GM12878 (cell line): ENCODE measurements at regions not wholly inside any gene's neighbourhood (a gene's known extent, or its start where the extent isn't known, plus 50 kb on each side); places are given as distances from the start of the nearest gene placed in this dataset.

Experiments used
- ATAC-seq: fragments of 200-7000 bp; cut with Tn5 transposase; 3 replicates; pipeline ENCODE4 v1.9.1; 2020; ENCODE audit warnings: mild to moderate bottlenecking, moderate library complexity
- BruUV-seq: library from RNA; stranded (reverse); fragments of 400-500 nt; replicated peaks from 2 replicates; lab custom pipeline; 2021; lab: Mats Ljungman, UMichigan
- CTCF ChIA-PET: fragments of 300-600 bp; sonication (Branson Sonifier 250); formaldehyde crosslinking; extraction: SDS; loops from one replicate; lab custom pipeline; 2021; ENCODE audit warnings: inconsistent platforms; lab: Yijun Ruan, JAX
- POLR2A ChIA-PET: fragments of 350-600 bp; formaldehyde crosslinking; extraction: SDS; loops from one replicate; lab custom pipeline; 2021; ENCODE audit warnings: inconsistent platforms; lab: Charles Lee
- RAD21 ChIA-PET: fragments of 300-600 bp; sonication (Branson Sonifier 250); formaldehyde crosslinking; loops from one replicate; lab custom pipeline; 2023; ENCODE audit warnings: antibody characterized with exemption; ENCODE audit not compliant: unreplicated experiment; lab: Charles Lee
- SMC1A ChIA-PET: fragments of 300-600 bp; sonication (Branson Sonifier 250); formaldehyde crosslinking; loops from one replicate; lab custom pipeline; 2023; ENCODE audit not compliant: unreplicated experiment, uncharacterized antibody; lab: Charles Lee
- DNase-seq: peaks from one replicate; pipeline ENCODE4 v3.0.0-alpha.2; 2011; ENCODE audit warnings: low read depth, low spot score
- FAIRE-seq: peaks from 3 replicates; lab custom pipeline; 2011; peaks lifted over from hg19 to GRCh38; lab: Jason Lieb, UNC
- H2AFZ ChIP-seq: 2 replicates; pipeline ENCODE4 v1.6.0; 2011; ENCODE audit warnings: low read depth, low read length, control low read depth; ENCODE audit not compliant: control insufficient read depth
- H3K27ac ChIP-seq: 2 replicates; pipeline ENCODE4 v1.5.1; 2011; ENCODE audit warnings: control low read depth; ENCODE audit not compliant: control insufficient read depth, insufficient read depth
- H3K27me3 ChIP-seq, 2 experiments: replicated peaks in 1 of 2; 2 replicates each; pipeline versions ENCODE4 v1.6.0 to v1.6.1; 2011; ENCODE audit warnings: low read length in 1 of 2; ENCODE audit not compliant: control insufficient read depth in 2 of 2, insufficient read depth in 2 of 2
- H3K36me3 ChIP-seq, 2 experiments: 2 replicates each; pipeline ENCODE4 v1.5.1; 2011; ENCODE audit warnings: low read length in 1 of 2; ENCODE audit not compliant: control insufficient read depth in 2 of 2, insufficient read depth in 2 of 2
- H3K4me1 ChIP-seq: 2 replicates; pipeline ENCODE4 v1.6.1; 2011; ENCODE audit warnings: mild to moderate bottlenecking, low read length, moderate library complexity, mixed read lengths; ENCODE audit not compliant: control insufficient read depth, insufficient read depth
- H3K4me2 ChIP-seq: 2 replicates; pipeline ENCODE4 v1.6.0; 2011; ENCODE audit warnings: control low read depth; ENCODE audit not compliant: control insufficient read depth, insufficient read depth
- H3K4me3 ChIP-seq: fragments of 200-600 bp; sonication (generic); 2 replicates; pipeline ENCODE4 v1.5.1; 2016
- H3K79me2 ChIP-seq: 2 replicates; pipeline ENCODE4 v1.6.0; 2011; ENCODE audit warnings: low read length; ENCODE audit not compliant: control insufficient read depth, insufficient read depth
- H3K9ac ChIP-seq: 2 replicates; pipeline ENCODE4 v1.8.0; 2011; ENCODE audit warnings: low read length, control low read depth, mixed read lengths; ENCODE audit not compliant: control insufficient read depth, insufficient read depth
- H3K9me3 ChIP-seq: replicated peaks from 3 replicates; pipeline ENCODE4 v1.5.1; 2011; ENCODE audit warnings: mild to moderate bottlenecking, low read length; ENCODE audit not compliant: control insufficient read depth, insufficient read depth
- H4K20me1 ChIP-seq: 2 replicates; pipeline ENCODE4 v1.6.0; 2011; ENCODE audit not compliant: control insufficient read depth, insufficient read depth
- CBX5 ChIP-seq: sonication (generic); IDR thresholded peaks from 2 replicates; pipeline ENCODE4 v1.6.1; 2016; ENCODE audit warnings: low read depth, moderate library complexity, mild to moderate bottlenecking, inconsistent platforms
- CHD2 ChIP-seq: IDR thresholded peaks from 2 replicates; pipeline ENCODE4 v1.6.1; 2011; ENCODE audit warnings: low read depth, low read length, improper control_type of control experiment, borderline replicate concordance
- CREB1 ChIP-seq: IDR thresholded peaks from 2 replicates; pipeline ENCODE4 v1.6.1; 2012; ENCODE audit warnings: low read depth, mild to moderate bottlenecking, inconsistent platforms
- E2F8 ChIP-seq: fragments of 450-650 bp; IDR thresholded peaks from 2 replicates; pipeline ENCODE4 v1.6.1; 2018; ENCODE audit warnings: mild to moderate bottlenecking, low read depth, moderate library complexity; ENCODE audit not compliant: partially characterized antibody
- HDAC2 ChIP-seq: fragments of 200-600 bp; sonication (generic); IDR thresholded peaks from 2 replicates; pipeline ENCODE4 v1.6.1; 2017
- MYB ChIP-seq: fragments of 150-350 bp; IDR thresholded peaks from 2 replicates; pipeline ENCODE4 v1.6.1; 2014; ENCODE audit warnings: mild to moderate bottlenecking, low read depth, low read length, borderline replicate concordance
- NBN ChIP-seq: fragments of 450-650 bp; IDR thresholded peaks from 2 replicates; pipeline ENCODE4 v1.6.1; 2016
- NFIC ChIP-seq: IDR thresholded peaks from 2 replicates; pipeline ENCODE4 v1.6.1; 2012; ENCODE audit warnings: low read depth, mild to moderate bottlenecking, inconsistent platforms, low read length, moderate library complexity
- NFYB ChIP-seq: IDR thresholded peaks from 2 replicates; pipeline ENCODE4 v1.6.1; 2011; ENCODE audit warnings: low read depth, mild to moderate bottlenecking, low read length, improper control_type of control experiment, moderate library complexity; ENCODE audit not compliant: insufficient read depth
- PAX8 ChIP-seq: fragments of 450-650 bp; IDR thresholded peaks from 2 replicates; pipeline ENCODE4 v1.6.1; 2017; ENCODE audit warnings: mild to moderate bottlenecking, moderate library complexity
- PML ChIP-seq: IDR thresholded peaks from 2 replicates; pipeline ENCODE4 v1.6.1; 2012; ENCODE audit warnings: low read length, inconsistent platforms
- SMAD5 ChIP-seq: IDR thresholded peaks from 2 replicates; pipeline ENCODE4 v1.6.1; 2016; ENCODE audit warnings: antibody characterized with exemption, low read depth
- SPI1 ChIP-seq: IDR thresholded peaks from 2 replicates; pipeline ENCODE4 v1.6.1; 2011; ENCODE audit warnings: low read depth, mild to moderate bottlenecking, low read length, moderate library complexity, borderline replicate concordance; ENCODE audit not compliant: insufficient read depth
- SREBF2 ChIP-seq: IDR thresholded peaks from 2 replicates; pipeline ENCODE4 v1.6.1; 2012; ENCODE audit warnings: mild to moderate bottlenecking, low read length
- SRF ChIP-seq, 2 experiments: IDR thresholded peaks; 2 replicates each; pipeline ENCODE4 v1.6.1; 2011; ENCODE audit warnings: low read depth in 2 of 2, low read length in 2 of 2, mild to moderate bottlenecking in 1 of 2, moderate library complexity in 1 of 2
- TCF12 ChIP-seq: IDR thresholded peaks from 2 replicates; pipeline ENCODE4 v1.6.1; 2011; ENCODE audit warnings: low read depth, mild to moderate bottlenecking, low read length
- ZNF207 ChIP-seq: fragments of 450-650 bp; IDR thresholded peaks from 2 replicates; pipeline ENCODE4 v1.6.1; 2014; ENCODE audit warnings: antibody characterized with exemption, mild to moderate bottlenecking, borderline replicate concordance
- WGBS: methylation state at CpG from one replicate; pipeline ENCODE4 v1.1.6; 2016; ENCODE audit warnings: low lambda C conversion rate; ENCODE audit not compliant: insufficient replicate concordance, insufficient coverage; ENCODE audit errors: missing lambda C conversion rate; 5-methylcytosine and 5-hydroxymethylcytosine counted together
- in situ Hi-C: fragments of 300-500 bp; cut with MboI; formaldehyde crosslinking; loops from 9 replicates; pipeline ENCODE4 v1.14.3; 2018; ENCODE audit warnings: mixed read lengths
- intact Hi-C: fragments of 100-400 bp; cut with micrococcal nuclease; formaldehyde crosslinking; loops from one replicate; pipeline ENCODE4 v1.14.2; 2022; ENCODE audit not compliant: unreplicated experiment
- TF ChIP-seq, protein P1 (sequence below): IDR thresholded peaks from 2 replicates; pipeline ENCODE4 v1.6.1; 2012; ENCODE audit warnings: low read depth, low read length, improper control_type of control experiment
- TF ChIP-seq, protein P2 (sequence below): fragments of 450-650 bp; IDR thresholded peaks from 2 replicates; pipeline ENCODE4 v1.6.1; 2014; ENCODE audit warnings: mild to moderate bottlenecking

DNA sequence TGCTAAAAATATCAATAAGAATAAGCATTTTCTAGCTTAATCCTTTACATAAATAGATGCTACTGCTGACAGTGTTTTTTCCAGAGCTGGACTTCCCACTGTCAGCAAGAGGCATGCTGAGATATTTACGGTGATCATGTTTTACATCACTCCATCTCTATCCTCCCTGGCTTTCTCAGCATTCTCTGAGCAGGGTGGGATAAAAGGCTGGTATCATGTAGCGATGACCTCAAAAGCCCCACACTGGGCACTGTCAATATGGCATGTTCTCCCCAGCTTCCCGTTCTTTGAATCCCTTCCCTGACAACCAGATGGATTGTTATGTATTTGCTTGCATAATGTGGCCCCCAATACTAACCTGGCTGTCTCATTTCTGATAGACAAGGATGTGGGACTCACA, 83.2 kb upstream of the EPHA4 start:
- ChIA-PET RAD21 (no interaction called here), SMC1A (no interaction called here), CTCF (no interaction called here), POLR2A (no interaction called here)
- no TSS peak for BruUV-seq
- Histone ChIP-seq H3K27me3 (no peaks in the 10 kb centered on the region), H3K79me2 (no peaks in the 10 kb centered on the region), H3K36me3 (no peaks in the 10 kb centered on the region), H3K27ac (no peak overlapping the region), H3K4me1 (no peaks in the 10 kb centered on the region), H3K4me2 (no peak overlapping the region), H3K4me3 (no peak overlapping the region), H3K9ac (no peak overlapping the region), H4K20me1 (no peaks in the 10 kb centered on the region), H3K9me3 (no peaks in the 10 kb centered on the region), H2AFZ (no peak overlapping the region)
- intact Hi-C loops = no loop called here
- in situ Hi-C loops = no loop called here
- no peak for ATAC-seq
- DNase-seq = no peak
- no peak for TF ChIP-seq NFYB
- no peak for TF ChIP-seq NBN
- TF ChIP-seq, protein P1, sequence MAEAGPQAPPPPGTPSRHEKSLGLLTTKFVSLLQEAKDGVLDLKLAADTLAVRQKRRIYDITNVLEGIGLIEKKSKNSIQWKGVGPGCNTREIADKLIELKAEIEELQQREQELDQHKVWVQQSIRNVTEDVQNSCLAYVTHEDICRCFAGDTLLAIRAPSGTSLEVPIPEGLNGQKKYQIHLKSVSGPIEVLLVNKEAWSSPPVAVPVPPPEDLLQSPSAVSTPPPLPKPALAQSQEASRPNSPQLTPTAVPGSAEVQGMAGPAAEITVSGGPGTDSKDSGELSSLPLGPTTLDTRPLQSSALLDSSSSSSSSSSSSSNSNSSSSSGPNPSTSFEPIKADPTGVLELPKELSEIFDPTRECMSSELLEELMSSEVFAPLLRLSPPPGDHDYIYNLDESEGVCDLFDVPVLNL = no peak
- no peak for TF ChIP-seq E2F8
- TF ChIP-seq CHD2 = no peak
- TF ChIP-seq CREB1 = no peak
- TF ChIP-seq MYB = no peak
- TF ChIP-seq PAX8 = no peak
- TF ChIP-seq, protein P2, sequence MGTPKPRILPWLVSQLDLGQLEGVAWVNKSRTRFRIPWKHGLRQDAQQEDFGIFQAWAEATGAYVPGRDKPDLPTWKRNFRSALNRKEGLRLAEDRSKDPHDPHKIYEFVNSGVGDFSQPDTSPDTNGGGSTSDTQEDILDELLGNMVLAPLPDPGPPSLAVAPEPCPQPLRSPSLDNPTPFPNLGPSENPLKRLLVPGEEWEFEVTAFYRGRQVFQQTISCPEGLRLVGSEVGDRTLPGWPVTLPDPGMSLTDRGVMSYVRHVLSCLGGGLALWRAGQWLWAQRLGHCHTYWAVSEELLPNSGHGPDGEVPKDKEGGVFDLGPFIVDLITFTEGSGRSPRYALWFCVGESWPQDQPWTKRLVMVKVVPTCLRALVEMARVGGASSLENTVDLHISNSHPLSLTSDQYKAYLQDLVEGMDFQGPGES = no peak
- no peak for TF ChIP-seq NFIC
- no peak for TF ChIP-seq HDAC2
- no peak for TF ChIP-seq SREBF2
- no peak for TF ChIP-seq TCF12
- TF ChIP-seq SPI1 = no peak
- no peak for TF ChIP-seq SRF (IDR thresholded peaks at IDR 0.05; ENCODE audit: low read depth in 2 of 2, low read length in 2 of 2)
- no peak for TF ChIP-seq CBX5
- TF ChIP-seq ZNF207 = no peak
- TF ChIP-seq PML = no peak
- no peak for TF ChIP-seq SMAD5
- no peak for FAIRE-seq
- WGBS = 31% methylated on average over 3 of the region's 3 CpGs
